ENCODE measurements at regions not wholly inside any gene's neighbourhood (a gene's known extent, or its start where the extent isn't known, plus 50 kb on each side); places are given as distances from the start of the nearest gene placed in this dataset.

- no peak for TF ChIP-seq CTCF (IDR thresholded peaks at IDR 0.05)
- no peak; the same call in 1 of the 2 replicates for TF ChIP-seq TCF12 (IDR thresholded peaks at IDR 0.05)
- no peak for TF ChIP-seq RFX5 (IDR thresholded peaks at IDR 0.05; ENCODE audit: low read length)
- no peak for TF ChIP-seq POLR2AphosphoS5 (IDR thresholded peaks at IDR 0.05; ENCODE audit: low read depth, low read length)
- no peak for TF ChIP-seq NFIC (IDR thresholded peaks at IDR 0.05; ENCODE audit: borderline replicate concordance)
- TF ChIP-seq SIN3A (IDR thresholded peaks at IDR 0.05; ENCODE audit: borderline replicate concordance, low read depth, low read length) = no peak
- no peak for TF ChIP-seq GATA2 (CRISPR knock-in tag; IDR thresholded peaks at IDR 0.05)
- no peak for TF ChIP-seq FOSL2 (IDR thresholded peaks at IDR 0.05; ENCODE audit: borderline replicate concordance, low read depth)
- TF ChIP-seq, protein P1, sequence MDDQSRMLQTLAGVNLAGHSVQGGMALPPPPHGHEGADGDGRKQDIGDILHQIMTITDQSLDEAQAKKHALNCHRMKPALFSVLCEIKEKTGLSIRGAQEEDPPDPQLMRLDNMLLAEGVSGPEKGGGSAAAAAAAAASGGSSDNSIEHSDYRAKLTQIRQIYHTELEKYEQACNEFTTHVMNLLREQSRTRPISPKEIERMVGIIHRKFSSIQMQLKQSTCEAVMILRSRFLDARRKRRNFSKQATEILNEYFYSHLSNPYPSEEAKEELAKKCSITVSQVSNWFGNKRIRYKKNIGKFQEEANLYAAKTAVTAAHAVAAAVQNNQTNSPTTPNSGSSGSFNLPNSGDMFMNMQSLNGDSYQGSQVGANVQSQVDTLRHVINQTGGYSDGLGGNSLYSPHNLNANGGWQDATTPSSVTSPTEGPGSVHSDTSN (IDR thresholded peaks at IDR 0.05) = no peak
- TF ChIP-seq EP300 (IDR thresholded peaks at IDR 0.05; ENCODE audit: borderline replicate concordance in 1 of 2, low read depth in 1 of 2, low read length in 1 of 2) = no peak
- TF ChIP-seq, protein P2, sequence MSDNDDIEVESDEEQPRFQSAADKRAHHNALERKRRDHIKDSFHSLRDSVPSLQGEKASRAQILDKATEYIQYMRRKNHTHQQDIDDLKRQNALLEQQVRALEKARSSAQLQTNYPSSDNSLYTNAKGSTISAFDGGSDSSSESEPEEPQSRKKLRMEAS (IDR thresholded peaks at IDR 0.05; ENCODE audit: low read depth) = no peak
- no peak for TF ChIP-seq TAF1 (IDR thresholded peaks at IDR 0.05; ENCODE audit: borderline replicate concordance, low read depth, low read length)
- no peak for TF ChIP-seq REST (IDR thresholded peaks at IDR 0.05; ENCODE audit: low read depth, low read length)
- TF ChIP-seq USF2 (IDR thresholded peaks at IDR 0.05; ENCODE audit: borderline replicate concordance, low read depth, low read length) = no peak
Observed at GRCh38 chr2:111703759-111704158, 180.2 kb downstream of the ANAPC1 start.
